ENCODE measurements at regions not wholly inside any gene's neighbourhood (a gene's known extent, or its start where the extent isn't known, plus 50 kb on each side); places are given as distances from the start of the nearest gene placed in this dataset.

GRCh38 chr2:8606649-8607550 is 75.0 kb upstream of the ID2 start:
- H3K23ac ChIP-seq (ENCODE audit: low read depth, low read length, poor library complexity) = no peak overlapping the region
- no peak for DNase-seq (ENCODE audit: low spot score)
- no CpG with 5 or more reads among the region's 20 CpGs for WGBS, 2 donors (ENCODE audit: extremely low coverage in 2 of 2, insufficient read length in 2 of 2, insufficient replicate concordance in 1 of 2)
- no peak overlapping the region for H2AFZ ChIP-seq (ENCODE audit: low read length)
- H4K8ac ChIP-seq (ENCODE audit: low read depth, low read length) = no peak overlapping the region
- no peaks in the 10 kb centered on the region for H3K4me1 ChIP-seq (ENCODE audit: control insufficient read depth in 2 of 2, insufficient read depth in 1 of 2, low read depth in 1 of 2, low read length in 2 of 2)
- H3K36me3 ChIP-seq (replicated peaks in 1 of 2; ENCODE audit: control insufficient read depth in 2 of 2, insufficient read depth in 2 of 2, low read length in 2 of 2) = no peaks in the 10 kb centered on the region
- H2BK15ac ChIP-seq (ENCODE audit: low read length) = no peak overlapping the region
- H3K79me1 ChIP-seq (ENCODE audit: low read depth, low read length) = no peaks in the 10 kb centered on the region
- H4K91ac ChIP-seq (ENCODE audit: low read depth, low read length, poor library complexity) = no peak overlapping the region
- H3K18ac ChIP-seq (ENCODE audit: low read length) = no peak overlapping the region
- no peak overlapping the region for H3K27ac ChIP-seq (replicated peaks; ENCODE audit: low read length)
- no peak overlapping the region for H2AK5ac ChIP-seq (ENCODE audit: low read depth, low read length)
- H3K9ac ChIP-seq (ENCODE audit: low read depth, low read length, poor library complexity) = no peak overlapping the region
- peaks cover 0 to 2% (median 0%) of the 10 kb centered on the region in 3 experiments for H3K27me3 ChIP-seq (ENCODE audit: control insufficient read depth in 3 of 3, insufficient read depth in 3 of 3, low read depth in 1 of 3, low read length in 3 of 3)
- H3K4me2 ChIP-seq (ENCODE audit: insufficient read depth, low read length, poor library complexity, severe bottlenecking) = no peak overlapping the region
- H2BK5ac ChIP-seq (ENCODE audit: low read length) = no peak overlapping the region
- no peak overlapping the region for H2BK120ac ChIP-seq (ENCODE audit: low read depth, low read length)
- no peak overlapping the region for H3K4me3 ChIP-seq (ENCODE audit: low read length in 2 of 2)
- peaks cover 0 to 4% of the 10 kb centered on the region in 2 donors for H3K9me3 ChIP-seq (replicated peaks in 1 of 2; ENCODE audit: control insufficient read depth in 2 of 2, insufficient read depth in 1 of 2, low read depth in 1 of 2, low read length in 2 of 2)
- no peak overlapping the region for H2BK12ac ChIP-seq (ENCODE audit: low read length)
- no peak overlapping the region for H3K14ac ChIP-seq (ENCODE audit: low read length)
- H3K4ac ChIP-seq (ENCODE audit: low read length) = no peak overlapping the region

- Histone ChIP-seq H2BK5ac (ENCODE audit: low read length) (no peak overlapping the region), H3K14ac (ENCODE audit: low read length) (no peak overlapping the region), H3K27me3 (ENCODE audit: control insufficient read depth in 3 of 3, insufficient read depth in 3 of 3, low read depth in 1 of 3, low read length in 3 of 3) (peaks cover 0 to 2% (median 0%) of the 10 kb centered on the region in 3 experiments), H2BK15ac (ENCODE audit: low read length) (no peak overlapping the region), H4K8ac (ENCODE audit: low read depth, low read length) (no peak overlapping the region), H3K79me1 (ENCODE audit: low read depth, low read length) (no peaks in the 10 kb centered on the region), H3K9me3 (replicated peaks in 1 of 2; ENCODE audit: control insufficient read depth in 2 of 2, insufficient read depth in 1 of 2, low read depth in 1 of 2, low read length in 2 of 2) (peaks cover 0 to 4% of the 10 kb centered on the region in 2 donors), H3K36me3 (replicated peaks in 1 of 2; ENCODE audit: control insufficient read depth in 2 of 2, insufficient read depth in 2 of 2, low read length in 2 of 2) (no peaks in the 10 kb centered on the region), H3K27ac (replicated peaks; ENCODE audit: low read length) (no peak overlapping the region), H3K4me2 (ENCODE audit: insufficient read depth, low read length, poor library complexity, severe bottlenecking) (no peak overlapping the region), H3K9ac (ENCODE audit: low read depth, low read length, poor library complexity) (no peak overlapping the region), H3K18ac (ENCODE audit: low read length) (no peak overlapping the region), H3K4me1 (ENCODE audit: control insufficient read depth in 2 of 2, insufficient read depth in 1 of 2, low read depth in 1 of 2, low read length in 2 of 2) (no peaks in the 10 kb centered on the region), H2BK120ac (ENCODE audit: low read depth, low read length) (no peak overlapping the region), H2AFZ (ENCODE audit: low read length) (no peak overlapping the region), H2AK5ac (ENCODE audit: low read depth, low read length) (no peak overlapping the region), H3K4ac (ENCODE audit: low read length) (no peak overlapping the region), H3K4me3 (ENCODE audit: low read length in 2 of 2) (no peak overlapping the region), H4K91ac (ENCODE audit: low read depth, low read length, poor library complexity) (no peak overlapping the region), H2BK12ac (ENCODE audit: low read length) (no peak overlapping the region), H3K23ac (ENCODE audit: low read depth, low read length, poor library complexity) (no peak overlapping the region)
- no CpG with 5 or more reads among the region's 5 CpGs for WGBS, 2 donors (ENCODE audit: extremely low coverage in 2 of 2, insufficient read length in 2 of 2, insufficient replicate concordance in 1 of 2)
- no peak for DNase-seq (ENCODE audit: low spot score)
Measured at GRCh38 chr2:8607606-8608005, 74.2 kb upstream of the ID2 start.

GRCh38 chr2:8608411-8608954 is 73.4 kb upstream of the ID2 start:
- Histone ChIP-seq H3K4me2 (ENCODE audit: insufficient read depth, low read length, poor library complexity, severe bottlenecking) (no peak overlapping the region), H3K18ac (ENCODE audit: low read length) (no peak overlapping the region), H3K23ac (ENCODE audit: low read depth, low read length, poor library complexity) (no peak overlapping the region), H3K27me3 (ENCODE audit: control insufficient read depth in 3 of 3, insufficient read depth in 3 of 3, low read depth in 1 of 3, low read length in 3 of 3) (peaks cover 0 to 2% (median 0%) of the 10 kb centered on the region in 3 experiments), H3K9ac (ENCODE audit: low read depth, low read length, poor library complexity) (no peak overlapping the region), H2BK120ac (ENCODE audit: low read depth, low read length) (no peak overlapping the region), H3K4ac (ENCODE audit: low read length) (no peak overlapping the region), H4K91ac (ENCODE audit: low read depth, low read length, poor library complexity) (no peak overlapping the region), H3K14ac (ENCODE audit: low read length) (no peak overlapping the region), H3K36me3 (replicated peaks in 1 of 2; ENCODE audit: control insufficient read depth in 2 of 2, insufficient read depth in 2 of 2, low read length in 2 of 2) (no peaks in the 10 kb centered on the region), H3K9me3 (replicated peaks in 1 of 2; ENCODE audit: control insufficient read depth in 2 of 2, insufficient read depth in 1 of 2, low read depth in 1 of 2, low read length in 2 of 2) (peaks cover 0 to 4% of the 10 kb centered on the region in 2 donors), H4K8ac (ENCODE audit: low read depth, low read length) (no peak overlapping the region), H3K27ac (replicated peaks; ENCODE audit: low read length) (no peak overlapping the region), H2AK5ac (ENCODE audit: low read depth, low read length) (no peak overlapping the region), H2BK12ac (ENCODE audit: low read length) (no peak overlapping the region), H2BK5ac (ENCODE audit: low read length) (no peak overlapping the region), H3K4me3 (ENCODE audit: low read length in 2 of 2) (no peak overlapping the region), H2AFZ (ENCODE audit: low read length) (no peak overlapping the region), H2BK15ac (ENCODE audit: low read length) (no peak overlapping the region), H3K79me1 (ENCODE audit: low read depth, low read length) (no peaks in the 10 kb centered on the region), H3K4me1 (ENCODE audit: control insufficient read depth in 2 of 2, insufficient read depth in 1 of 2, low read depth in 1 of 2, low read length in 2 of 2) (no peaks in the 10 kb centered on the region)
- no peak for DNase-seq (ENCODE audit: low spot score)
- no CpG with 5 or more reads among the region's 6 CpGs for WGBS, 2 donors (ENCODE audit: extremely low coverage in 2 of 2, insufficient read length in 2 of 2, insufficient replicate concordance in 1 of 2)

GRCh38 chr2:8609357-8609811 is 72.5 kb upstream of the ID2 start:
- no peak overlapping the region for H2BK12ac ChIP-seq (ENCODE audit: low read length)
- no peak overlapping the region for H3K14ac ChIP-seq (ENCODE audit: low read length)
- H4K91ac ChIP-seq (ENCODE audit: low read depth, low read length, poor library complexity) = no peak overlapping the region
- no peak overlapping the region for H3K4ac ChIP-seq (ENCODE audit: low read length)
- no peak overlapping the region for H3K4me3 ChIP-seq (ENCODE audit: low read length in 2 of 2)
- no peaks in the 10 kb centered on the region for H3K79me1 ChIP-seq (ENCODE audit: low read depth, low read length)
- H3K4me2 ChIP-seq (ENCODE audit: insufficient read depth, low read length, poor library complexity, severe bottlenecking) = no peak overlapping the region
- no peak overlapping the region for H2BK5ac ChIP-seq (ENCODE audit: low read length)
- H3K9me3 ChIP-seq (replicated peaks in 1 of 2; ENCODE audit: control insufficient read depth in 2 of 2, insufficient read depth in 1 of 2, low read depth in 1 of 2, low read length in 2 of 2) = peaks cover 0 to 4% of the 10 kb centered on the region in 2 donors
- H3K27ac ChIP-seq (replicated peaks; ENCODE audit: low read length) = no peak overlapping the region
- no peak overlapping the region for H3K9ac ChIP-seq (ENCODE audit: low read depth, low read length, poor library complexity)
- no peak overlapping the region for H4K8ac ChIP-seq (ENCODE audit: low read depth, low read length)
- WGBS, 2 donors (ENCODE audit: extremely low coverage in 2 of 2, insufficient read length in 2 of 2, insufficient replicate concordance in 1 of 2) = no CpG with 5 or more reads among the region's 5 CpGs
- H3K27me3 ChIP-seq (ENCODE audit: control insufficient read depth in 3 of 3, insufficient read depth in 3 of 3, low read depth in 1 of 3, low read length in 3 of 3) = peaks cover 0 to 2% (median 0%) of the 10 kb centered on the region in 3 experiments
- H2BK15ac ChIP-seq (ENCODE audit: low read length) = no peak overlapping the region
- no peaks in the 10 kb centered on the region for H3K4me1 ChIP-seq (ENCODE audit: control insufficient read depth in 2 of 2, insufficient read depth in 1 of 2, low read depth in 1 of 2, low read length in 2 of 2)
- no peak overlapping the region for H2BK120ac ChIP-seq (ENCODE audit: low read depth, low read length)
- H3K18ac ChIP-seq (ENCODE audit: low read length) = no peak overlapping the region
- no peaks in the 10 kb centered on the region for H3K36me3 ChIP-seq (replicated peaks in 1 of 2; ENCODE audit: control insufficient read depth in 2 of 2, insufficient read depth in 2 of 2, low read length in 2 of 2)
- no peak overlapping the region for H3K23ac ChIP-seq (ENCODE audit: low read depth, low read length, poor library complexity)
- H2AK5ac ChIP-seq (ENCODE audit: low read depth, low read length) = no peak overlapping the region
- H2AFZ ChIP-seq (ENCODE audit: low read length) = no peak overlapping the region
- DNase-seq (ENCODE audit: low spot score) = no peak

Measured in neuronal stem cell (in vitro differentiated cells).